ENCODE measurements at regions not wholly inside any gene's neighbourhood (a gene's known extent, or its start where the extent isn't known, plus 50 kb on each side); places are given as distances from the start of the nearest gene placed in this dataset.

DNA sequence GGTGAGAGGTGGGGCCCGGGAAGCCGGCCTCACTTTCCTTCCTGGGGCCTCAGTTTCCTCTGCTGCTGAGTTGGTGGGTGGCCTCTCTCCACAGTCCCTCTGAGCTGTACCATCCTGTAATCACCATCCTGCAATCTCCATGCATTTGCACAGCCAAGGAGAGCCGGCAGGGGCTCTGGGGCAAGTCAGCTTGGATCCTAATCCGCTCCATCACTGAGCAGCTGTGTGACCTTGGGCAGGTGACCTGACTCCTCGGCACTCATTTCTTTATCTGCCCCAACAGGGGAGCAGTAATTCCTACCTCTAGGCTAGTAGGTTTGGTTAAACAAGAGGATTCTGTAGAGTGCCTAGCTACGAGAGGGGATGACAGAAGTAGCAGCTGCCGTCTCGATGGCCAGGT, 88.2 kb upstream of the ZNF618 start:
- peak; percentile 59 for DNase-seq (ENCODE audit: low spot score)

DNA sequence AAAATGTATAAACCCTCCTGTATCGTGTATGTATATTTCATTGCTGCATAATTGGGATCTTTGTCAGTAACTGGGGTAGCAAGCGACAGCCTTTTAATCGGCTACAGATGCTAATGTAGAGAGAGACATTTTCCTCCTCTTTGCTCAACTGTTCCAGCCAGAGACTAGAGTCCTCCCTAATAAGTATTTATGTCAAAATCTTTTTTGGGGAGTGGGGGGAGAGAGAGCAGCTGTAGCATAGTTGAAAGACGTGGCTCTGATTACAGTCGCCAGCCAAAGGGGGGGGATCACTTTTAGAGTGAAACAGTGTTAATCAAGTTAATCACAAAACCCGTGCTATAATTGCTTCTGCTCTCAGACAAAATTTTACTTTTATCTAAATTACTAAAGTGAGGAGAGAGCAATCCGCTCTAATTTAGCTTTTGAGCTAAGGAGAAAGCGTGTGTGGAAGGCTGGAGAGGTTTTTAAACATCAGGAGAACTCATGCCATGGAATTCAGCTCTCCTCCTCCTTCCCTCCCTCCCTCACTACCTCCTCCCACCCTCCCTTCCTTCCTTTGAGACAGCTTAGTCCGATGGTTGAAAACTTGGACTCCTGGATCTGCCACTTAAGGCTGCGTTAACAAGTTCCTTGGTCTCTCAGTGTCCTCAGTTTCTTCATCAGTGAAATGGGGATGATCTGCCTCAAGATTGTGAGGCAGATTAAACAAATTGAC, 87.3 kb upstream of the ZNF618 start:
- no peak for DNase-seq (ENCODE audit: low spot score)

GRCh38 chr9:113790093-113790492, 86.0 kb upstream of the ZNF618 start:
- DNase-seq (ENCODE audit: low spot score): no peak

- no peak for DNase-seq (ENCODE audit: low spot score)
These were observed 82.6 kb upstream of the ZNF618 start for GRCh38 chr9:113793558-113793957.

- peak; percentile 13 for DNase-seq (ENCODE audit: low spot score)
These were observed 81.4 kb upstream of the ZNF618 start for GRCh38 chr9:113794721-113795120.

GRCh38 chr9:113795811-113796392, 80.2 kb upstream of the ZNF618 start:
- no peak for DNase-seq (ENCODE audit: low spot score)

DNA sequence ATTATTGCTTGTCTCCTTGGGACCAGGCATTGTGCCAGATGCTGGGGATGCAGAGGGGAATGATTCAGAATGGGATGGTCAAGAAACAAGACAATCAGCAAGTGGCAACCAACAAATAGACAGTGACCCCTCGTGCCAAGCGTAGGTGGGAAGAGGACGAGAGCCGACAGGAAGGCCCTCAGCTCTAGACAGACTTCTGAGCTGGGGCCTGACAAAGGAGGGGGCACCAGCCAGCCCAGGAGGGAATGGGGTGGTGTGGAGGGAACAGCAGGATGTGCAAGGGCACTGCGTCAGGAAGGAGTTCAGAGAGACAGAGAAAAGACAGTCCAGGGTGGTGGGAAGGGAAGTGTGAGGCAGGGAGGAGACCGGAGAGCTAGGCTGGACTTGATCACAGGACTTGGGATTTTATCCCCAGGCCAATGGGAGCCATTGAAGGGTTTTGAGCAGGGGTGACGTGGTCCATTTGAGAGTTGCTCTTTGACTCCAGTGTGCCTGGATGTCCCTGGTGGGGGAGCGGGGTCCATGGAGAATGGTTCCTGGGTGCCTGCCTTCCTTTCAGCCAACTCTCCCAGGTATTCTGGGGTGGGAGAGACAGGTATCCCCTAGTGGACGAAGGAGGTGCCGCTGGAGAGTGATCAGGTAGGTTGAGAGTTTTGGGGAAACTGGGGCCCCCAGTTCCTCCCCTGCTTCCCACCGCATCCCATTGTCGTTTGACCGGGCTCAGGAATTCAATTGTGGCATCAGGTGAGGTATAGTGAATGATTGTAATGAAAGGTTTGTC, 79.3 kb upstream of the ZNF618 start:
- DNase-seq (ENCODE audit: low spot score): no peak

- DNase-seq (ENCODE audit: low spot score): no peak
These were observed 77.8 kb upstream of the ZNF618 start for GRCh38 chr9:113798062-113799030.

DNA sequence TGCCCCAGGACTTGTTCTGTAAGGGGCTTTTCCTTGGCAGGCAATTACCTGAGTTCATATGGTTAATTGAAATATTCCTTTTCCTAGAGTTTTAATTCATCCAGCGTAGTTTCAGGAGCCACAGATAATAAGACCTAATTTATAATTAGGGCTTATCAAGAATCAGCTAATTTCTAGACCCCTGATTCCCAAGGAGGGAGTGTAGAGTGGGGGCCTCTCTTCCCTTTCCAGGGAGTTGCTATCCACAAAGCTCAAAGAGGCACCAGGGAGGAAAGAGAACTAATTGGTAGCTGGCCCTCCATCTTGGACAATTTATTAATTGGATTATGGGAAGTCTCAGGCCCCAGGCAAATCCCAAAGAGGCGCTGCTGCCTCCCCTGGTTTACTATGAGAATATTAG, 75.8 kb upstream of the ZNF618 start:
- no peak for DNase-seq (ENCODE audit: low spot score)

- no peak for DNase-seq (ENCODE audit: low spot score)
These were observed 72.1 kb upstream of the ZNF618 start for GRCh38 chr9:113803811-113804589.

- DNase-seq (ENCODE audit: low spot score): no peak
These were observed 70.5 kb upstream of the ZNF618 start for GRCh38 chr9:113805486-113806132.

GRCh38 chr9:113807173-113808061, 68.7 kb upstream of the ZNF618 start:
- peak; percentile 68 for DNase-seq (ENCODE audit: low spot score)

DNA sequence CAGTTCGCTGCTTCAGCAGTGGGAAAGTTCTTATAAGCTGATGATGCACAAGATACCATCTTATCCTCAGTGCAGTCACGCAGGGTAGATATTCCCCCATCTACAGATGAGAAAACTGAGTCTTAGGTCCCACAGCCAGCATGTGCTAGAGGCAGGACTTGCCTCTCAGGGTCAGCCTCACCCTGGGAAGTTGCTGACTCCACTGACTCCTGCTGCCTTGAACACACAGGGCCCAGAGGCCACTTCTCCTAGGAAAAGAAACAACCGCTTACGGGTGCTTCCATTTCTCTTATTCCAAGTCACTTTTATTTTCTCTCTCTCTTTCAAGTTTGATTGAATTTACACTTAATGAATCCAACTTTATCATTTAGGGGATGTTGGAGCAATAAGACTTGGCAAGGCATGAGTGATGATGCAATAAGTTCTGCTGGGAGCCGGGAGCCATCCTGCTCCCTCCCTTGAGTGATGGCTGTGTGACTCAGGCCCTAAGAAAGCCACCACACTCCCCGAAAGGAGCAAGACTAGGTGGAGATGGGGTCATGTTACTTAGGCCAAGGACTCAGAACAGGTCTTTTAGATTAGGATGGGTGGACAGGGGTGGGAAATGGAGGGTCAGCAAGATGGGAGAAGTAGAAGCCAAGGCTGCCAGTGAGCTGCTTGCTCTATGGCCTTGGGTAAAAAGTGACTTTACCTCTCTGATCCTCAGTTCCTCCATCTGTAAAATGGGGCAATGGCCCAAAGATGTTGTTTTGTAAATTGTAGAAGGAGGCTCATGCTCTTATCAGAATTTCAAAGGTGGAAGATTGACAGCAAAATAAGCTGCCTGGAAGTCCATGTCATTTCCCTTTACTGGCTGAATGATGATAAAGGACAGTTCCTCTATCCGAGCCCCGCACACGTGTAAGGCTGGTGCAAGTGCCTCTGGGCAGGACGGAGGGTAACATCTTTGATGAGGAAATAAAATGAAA, 67.4 kb upstream of the ZNF618 start:
- DNase-seq (ENCODE audit: low spot score): no peak

DNA sequence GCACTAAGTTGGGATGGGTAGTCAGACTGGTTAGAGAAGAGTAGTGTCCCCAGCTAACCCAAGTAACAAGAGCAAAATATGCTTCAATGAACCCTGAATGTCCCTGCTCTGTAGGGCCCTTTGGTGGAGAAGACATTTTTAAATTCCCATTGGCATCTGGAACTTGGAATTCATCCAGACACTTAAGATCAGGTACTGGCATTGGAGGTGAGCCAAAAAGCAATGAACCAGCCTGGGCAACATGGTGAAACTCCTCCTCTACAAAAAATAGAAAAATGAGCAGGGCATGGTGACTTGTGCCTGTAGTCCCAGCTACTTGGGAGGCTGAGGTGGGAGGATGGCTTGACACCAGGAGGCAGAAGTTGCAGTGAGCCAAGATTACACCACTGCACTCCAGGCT, 58.9 kb upstream of the ZNF618 start:
- no peak for DNase-seq (ENCODE audit: low spot score)

- DNase-seq (ENCODE audit: low spot score): no peak
These were observed 57.7 kb upstream of the ZNF618 start for GRCh38 chr9:113818391-113818790.

DNA sequence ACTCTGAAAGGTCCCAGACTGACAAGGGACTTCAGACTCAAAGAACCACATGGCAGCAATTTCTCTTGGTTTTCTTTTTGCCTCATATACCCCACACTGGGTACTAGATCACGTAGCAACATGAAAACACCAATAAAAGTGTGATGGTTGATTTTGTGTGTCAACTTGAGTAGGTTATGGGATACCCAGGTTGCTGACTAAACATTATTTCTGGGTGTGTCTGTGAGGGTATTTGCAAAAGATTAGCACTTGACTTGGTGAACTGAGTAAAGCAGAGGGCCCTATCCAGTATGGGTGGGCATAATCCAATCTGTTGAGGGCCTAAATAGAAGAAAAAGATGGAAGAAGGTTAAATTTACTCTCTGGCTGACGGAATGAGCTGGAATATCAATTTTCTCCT, 53.8 kb upstream of the ZNF618 start:
- DNase-seq (ENCODE audit: low spot score): no peak

DNA sequence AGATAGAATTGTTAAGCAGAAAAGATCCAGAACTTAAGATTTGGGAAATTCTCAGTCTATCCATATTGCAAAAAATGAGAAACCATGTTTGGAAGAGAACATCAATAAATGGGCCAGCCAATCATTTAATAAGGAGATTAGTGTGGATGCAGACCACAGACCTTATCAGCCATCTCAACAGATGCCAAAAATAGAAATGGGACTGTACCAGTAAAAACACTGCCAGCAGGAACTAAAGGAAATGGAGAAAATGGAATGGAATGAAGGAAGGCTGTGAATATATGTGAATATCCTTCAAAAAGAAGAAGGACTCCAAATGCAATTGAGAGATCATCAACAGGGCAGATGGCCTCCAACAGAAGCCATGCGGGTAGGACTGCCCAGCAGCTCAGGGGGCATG, 52.7 kb upstream of the ZNF618 start:
- no peak for DNase-seq (ENCODE audit: low spot score)

Measured in ecto neural progenitor cell (in vitro differentiated cells).